OCI-LY7 (cell line): ENCODE measurements at regions not wholly inside any gene's neighbourhood (a gene's known extent, or its start where the extent isn't known, plus 50 kb on each side); places are given as distances from the start of the nearest gene placed in this dataset.

ENCODE experiments used
- CTCF ChIP-seq: fragments of 200-600 bp; sonication (generic); conservative IDR thresholded peaks from 2 replicates; pipeline ENCODE4 v1.5.1; 2014; ENCODE audit warnings: mild to moderate bottlenecking, antibody characterized with exemption, low read length, moderate library complexity, mixed read lengths
- EZH2phosphoT487 ChIP-seq: fragments of 200-600 bp; sonication (generic); IDR thresholded peaks from 2 replicates; pipeline ENCODE4 v1.6.1; 2018; ENCODE audit warnings: low read depth, borderline replicate concordance, mild to moderate bottlenecking, mixed run types, antibody characterized with exemption, low read length, moderate library complexity, mixed read lengths

- TF ChIP-seq CTCF (no peak), EZH2phosphoT487 (no peak)
These were observed 165.8 kb downstream of the KCTD12 start for GRCh38 chr13:76720416-76720815.
